HG02852 (cell line): ENCODE measurements at regions not wholly inside any gene's neighbourhood (a gene's known extent, or its start where the extent isn't known, plus 50 kb on each side); places are given as distances from the start of the nearest gene placed in this dataset.

Source experiments
- ATAC-seq: cut with Tn5 transposase; IDR thresholded peaks from one replicate; pipeline ENCODE4 v1.9.1; 2021; ENCODE audit warnings: mild to moderate bottlenecking, moderate library complexity; ENCODE audit not compliant: unreplicated experiment

- ATAC-seq = no peak
Observed at GRCh38 chr11:79678780-79679452, 238.1 kb upstream of the TENM4 start.

GRCh38 chr11:79676396-79676795, 235.6 kb upstream of the TENM4 start:
- no peak for ATAC-seq

DNA sequence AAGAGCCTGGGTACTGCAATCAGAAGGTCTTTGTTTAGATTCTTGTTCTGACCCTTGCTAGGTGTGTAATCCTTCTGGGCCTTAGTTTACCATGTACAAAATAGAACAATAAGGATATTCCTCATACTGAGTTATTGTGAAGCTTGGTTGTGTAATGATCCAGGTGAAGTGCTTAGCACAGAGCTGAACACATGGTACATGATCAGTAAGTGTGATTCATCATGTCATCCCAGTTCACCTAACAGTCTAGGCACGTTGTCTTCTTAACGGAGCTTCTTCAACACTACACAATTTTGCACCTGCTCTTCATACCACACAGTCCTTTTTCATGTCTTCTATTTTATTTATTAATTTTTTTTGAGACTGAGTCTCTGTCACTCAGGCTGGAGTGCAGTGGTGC, 234.3 kb upstream of the TENM4 start:
- no peak for ATAC-seq

- no peak for ATAC-seq
Observed at GRCh38 chr11:79672786-79673185, 232.0 kb upstream of the TENM4 start.

- no peak for ATAC-seq
Observed at GRCh38 chr11:79671401-79671800, 230.6 kb upstream of the TENM4 start.

DNA sequence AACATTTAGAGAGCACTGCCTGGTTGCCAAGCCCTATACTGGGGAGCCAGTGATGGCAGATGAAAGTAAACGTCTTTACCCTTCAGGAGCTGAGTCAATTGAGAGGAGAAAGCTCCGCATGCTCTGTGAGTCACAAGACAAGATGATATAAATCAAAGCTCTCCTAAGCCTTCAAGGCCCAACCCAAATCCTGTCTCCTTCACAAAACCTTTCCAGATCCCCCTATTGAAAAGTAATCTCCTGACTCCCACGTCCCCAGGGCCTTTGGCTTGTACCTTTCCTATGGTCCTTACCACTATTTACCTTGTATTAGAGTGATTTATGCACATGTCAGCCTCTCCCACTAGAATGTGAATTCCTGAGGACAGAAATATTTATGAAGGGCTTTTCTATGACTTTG, 230.1 kb upstream of the TENM4 start:
- no peak for ATAC-seq

DNA sequence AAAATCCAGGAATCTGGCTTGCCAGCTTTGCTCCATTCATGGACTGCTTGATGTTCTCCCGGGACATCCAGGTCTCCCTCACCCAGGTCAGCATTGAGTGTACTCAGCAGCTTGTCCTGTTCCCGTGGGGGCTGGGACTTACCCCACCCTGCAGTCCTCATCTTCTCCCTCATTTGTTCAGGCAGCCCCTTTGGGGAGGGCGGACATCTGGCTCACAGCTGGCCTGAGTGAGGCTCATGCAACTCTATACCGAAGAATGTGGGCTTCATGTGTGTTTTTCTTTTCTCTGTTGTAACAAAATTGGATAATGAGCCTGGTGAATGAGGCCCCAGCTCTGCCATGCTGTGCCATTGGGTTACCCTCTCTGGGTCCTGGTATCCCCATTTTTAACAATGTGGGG, 227.7 kb upstream of the TENM4 start:
- ATAC-seq = no peak

DNA sequence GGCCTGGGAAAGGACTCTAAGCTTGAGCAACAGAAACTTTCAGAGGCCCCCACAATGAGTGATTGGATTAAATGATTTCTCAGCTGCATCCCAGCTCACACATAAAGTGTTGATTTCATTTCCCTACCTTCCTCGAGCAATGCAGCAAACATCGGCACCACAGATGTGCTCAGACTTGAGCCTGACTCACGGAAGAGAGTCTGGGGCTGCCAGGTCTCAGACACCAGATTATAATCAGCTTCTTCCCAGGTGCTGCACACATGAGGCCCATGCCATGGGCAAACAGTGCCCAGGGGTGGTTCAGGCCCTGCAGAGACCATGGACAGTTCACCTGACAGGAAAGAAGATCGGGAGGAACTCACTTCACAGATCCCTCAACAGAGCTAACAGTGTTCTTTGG, 226.6 kb upstream of the TENM4 start:
- no peak for ATAC-seq

GRCh38 chr11:79663017-79663416, 222.2 kb upstream of the TENM4 start:
- no peak for ATAC-seq

DNA sequence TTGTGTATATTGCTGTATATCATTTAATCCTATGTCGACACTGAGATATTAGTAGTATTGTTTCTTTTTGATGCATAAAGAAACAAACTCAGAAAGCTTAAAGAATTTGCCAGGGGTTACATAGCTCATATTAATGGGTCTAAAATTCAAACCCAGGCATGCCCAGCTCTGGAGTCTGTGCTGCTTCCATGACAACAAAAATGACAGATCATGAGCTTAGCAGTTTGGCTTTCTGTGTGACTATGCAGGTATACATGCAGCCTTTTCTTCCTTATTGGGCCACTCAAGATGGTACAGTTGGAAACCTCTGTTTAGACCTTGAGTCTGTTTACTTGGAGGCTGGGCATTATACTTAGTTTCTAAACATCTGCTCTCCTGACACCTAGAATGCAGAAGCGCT, 220.5 kb upstream of the TENM4 start:
- no peak for ATAC-seq

DNA sequence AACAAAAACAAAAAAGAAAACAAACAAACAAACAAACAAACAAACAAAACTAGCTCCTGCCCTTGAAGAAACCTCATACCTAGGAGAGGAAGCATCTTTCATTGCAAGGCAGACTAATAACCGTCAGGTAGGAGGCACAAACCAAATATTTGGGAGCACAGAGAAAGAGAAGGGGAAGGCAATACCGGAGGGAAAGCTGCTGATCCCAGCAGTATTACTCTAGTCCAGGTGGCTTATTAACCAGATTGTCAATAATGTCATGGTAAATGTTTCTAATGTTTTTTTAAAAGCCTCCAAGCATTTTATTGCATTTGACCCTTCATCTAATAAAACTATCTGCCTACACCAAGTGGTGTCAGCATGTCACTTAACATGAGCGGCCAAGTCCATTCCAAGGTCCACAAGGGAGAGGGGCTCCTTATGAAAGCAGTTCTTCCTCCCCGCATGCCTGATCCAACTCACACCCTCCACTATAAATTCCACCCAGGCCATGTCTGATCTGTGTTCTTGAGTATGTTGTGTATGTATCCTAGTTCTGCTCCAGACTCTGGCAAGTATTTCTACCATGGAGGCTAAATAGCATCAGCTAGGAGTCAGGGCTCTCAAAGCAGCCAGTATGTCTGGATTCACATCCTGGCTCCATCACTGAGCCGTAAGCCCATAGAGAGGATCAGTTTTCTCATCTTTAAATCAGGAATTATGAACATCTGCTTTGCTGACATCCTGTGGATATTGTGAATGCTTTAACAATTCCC, 208.1 kb upstream of the TENM4 start:
- no peak for ATAC-seq

- ATAC-seq = no peak
Observed at GRCh38 chr11:79637219-79637618, 196.4 kb upstream of the TENM4 start.

GRCh38 chr11:79634905-79635304, 194.1 kb upstream of the TENM4 start:
- ATAC-seq = no peak

DNA sequence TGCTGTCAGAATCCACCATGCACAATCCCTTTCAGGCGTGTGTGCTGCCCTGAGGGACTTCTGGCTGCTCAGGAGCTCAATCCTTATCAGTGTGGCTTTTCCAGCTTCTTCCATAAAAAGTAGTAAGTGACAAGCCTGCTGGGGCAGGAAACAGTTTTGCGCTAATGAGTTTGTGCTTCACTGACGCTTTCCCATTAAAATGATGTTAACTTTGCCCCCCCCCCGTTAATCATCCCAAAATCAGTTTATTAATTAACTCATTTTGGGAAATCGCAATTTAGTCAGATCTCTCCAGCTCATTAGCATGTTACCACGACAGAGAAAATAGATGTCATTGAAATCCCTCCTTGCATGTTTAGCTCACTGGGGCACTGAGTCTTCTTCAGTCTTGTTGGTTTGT, 186.5 kb upstream of the TENM4 start:
- no peak for ATAC-seq

- no peak for ATAC-seq
Observed at GRCh38 chr11:79626135-79627075, 185.6 kb upstream of the TENM4 start.

DNA sequence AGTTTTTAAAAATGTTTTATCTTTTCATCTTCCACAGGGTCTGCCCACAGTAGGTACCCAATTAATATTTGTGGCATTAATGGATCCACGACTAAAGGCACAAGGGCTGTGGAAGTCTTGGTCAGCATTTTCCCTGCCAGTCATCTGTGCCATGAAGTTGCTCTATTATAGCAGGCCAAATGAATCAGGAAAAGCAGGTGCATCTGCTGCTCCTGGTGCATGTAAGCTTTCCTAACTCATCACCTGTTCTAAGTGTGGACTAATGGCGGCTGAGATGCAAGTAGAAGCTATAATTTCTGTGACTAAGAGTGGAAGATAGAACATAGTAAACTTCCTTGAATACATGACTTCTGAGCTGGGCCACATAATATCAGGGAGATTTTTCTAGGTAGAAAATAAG, 182.5 kb upstream of the TENM4 start:
- ATAC-seq = no peak

GRCh38 chr11:79617561-79617960, 176.7 kb upstream of the TENM4 start:
- ATAC-seq = no peak

GRCh38 chr11:79616392-79616851, 175.6 kb upstream of the TENM4 start:
- no peak for ATAC-seq

- ATAC-seq = no peak
Observed at GRCh38 chr11:79615425-79615824, 174.6 kb upstream of the TENM4 start.

DNA sequence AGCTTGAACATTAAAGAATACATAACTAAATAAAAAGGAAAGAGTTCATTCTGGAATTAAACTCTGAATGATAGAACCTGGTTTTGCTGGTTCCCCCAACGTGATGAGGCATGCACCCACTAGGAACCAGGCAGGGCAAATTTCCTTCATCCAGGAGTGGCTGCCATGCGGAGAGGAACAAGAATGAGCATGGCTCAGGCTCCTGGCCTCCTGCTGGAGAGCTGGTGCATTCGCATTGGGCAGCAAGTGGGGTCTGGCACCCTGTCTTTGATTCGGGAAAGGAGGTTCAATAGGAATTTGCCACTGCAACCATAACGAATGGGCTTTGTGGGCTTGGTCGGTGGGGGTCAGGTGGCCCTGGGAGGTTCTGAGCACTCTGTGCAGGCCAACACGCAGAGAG, 169.8 kb upstream of the TENM4 start:
- ATAC-seq = no peak

GRCh38 chr11:79610139-79610538, 169.3 kb upstream of the TENM4 start:
- no peak for ATAC-seq
